Body of pancreas (tissue), 4 donors: ENCODE measurements at regions not wholly inside any gene's neighbourhood (a gene's known extent, or its start where the extent isn't known, plus 50 kb on each side); places are given as distances from the start of the nearest gene placed in this dataset.

ENCODE experiments used
- ATAC-seq: fragments of 150-250 bp; one replicate; pipeline ENCODE4 v1.9.1; 2016
- DNase-seq, 4 donors: peaks; one replicate each; pipeline ENCODE4 v3.0.0-alpha.2; 2019
- H3K27ac ChIP-seq, 4 donors: fragments of 200-600 bp; sonication (generic); 1 replicate in 3 of 4; 2 replicates in 1 of 4; pipeline versions ENCODE4 v1.5.1 to v1.6.1; 2016 to 2019; ENCODE audit warnings: mild to moderate bottlenecking in 1 of 4, mixed read lengths in 1 of 4, moderate library complexity in 1 of 4
- H3K27me3 ChIP-seq, 2 donors: fragments of 200-600 bp; sonication (generic); one replicate each; pipeline ENCODE4 v1.6.0; 2016; ENCODE audit warnings: mild to moderate bottlenecking in 1 of 2
- H3K36me3 ChIP-seq, 2 donors: fragments of 200-600 bp; sonication (generic); replicated peaks in 1 of 2; 2 replicates each; pipeline ENCODE4 v1.5.1; 2016; ENCODE audit warnings: low read depth in 2 of 2; ENCODE audit not compliant: insufficient read depth in 1 of 2
- H3K4me1 ChIP-seq: fragments of 200-600 bp; sonication (generic); one replicate; pipeline ENCODE4 v1.6.0; 2016
- H3K4me3 ChIP-seq, 2 donors: fragments of 200-600 bp; sonication (generic); 1 replicate in 1 of 2; 2 replicates in 1 of 2; pipeline ENCODE4 v1.5.1; 2016 to 2019
- H3K9me3 ChIP-seq, 3 donors: fragments of 200-600 bp; sonication (generic); 1 replicate in 2 of 3; 2 replicates in 1 of 3; pipeline ENCODE4 v1.5.1; 2016
- POLR2A ChIP-seq, 3 donors: fragments of 450-650 bp; IDR thresholded peaks; one replicate each; pipeline ENCODE4 v1.6.1; 2016; ENCODE audit warnings: antibody characterized with exemption in 3 of 3, mild to moderate bottlenecking in 2 of 3
- WGBS, 2 donors: methylation state at CpG; one replicate each; pipeline ENCODE4 v1.1.5; 2017; 5-methylcytosine and 5-hydroxymethylcytosine counted together
- intact Hi-C: fragments of 100-400 bp; cut with DNase I; formaldehyde crosslinking; loops from one replicate; pipeline ENCODE4 v1.15.1; 2023
- TF ChIP-seq, protein P1 (sequence below), 7 experiments: fragments of 450-650 bp in 4 of 7; fragments of 200-600 bp in 3 of 7; sonication (generic) in 3 of 7; IDR thresholded peaks; one replicate each; pipeline ENCODE4 v1.5.1; 2016 to 2019; ENCODE audit warnings: antibody characterized with exemption in 7 of 7

DNA sequence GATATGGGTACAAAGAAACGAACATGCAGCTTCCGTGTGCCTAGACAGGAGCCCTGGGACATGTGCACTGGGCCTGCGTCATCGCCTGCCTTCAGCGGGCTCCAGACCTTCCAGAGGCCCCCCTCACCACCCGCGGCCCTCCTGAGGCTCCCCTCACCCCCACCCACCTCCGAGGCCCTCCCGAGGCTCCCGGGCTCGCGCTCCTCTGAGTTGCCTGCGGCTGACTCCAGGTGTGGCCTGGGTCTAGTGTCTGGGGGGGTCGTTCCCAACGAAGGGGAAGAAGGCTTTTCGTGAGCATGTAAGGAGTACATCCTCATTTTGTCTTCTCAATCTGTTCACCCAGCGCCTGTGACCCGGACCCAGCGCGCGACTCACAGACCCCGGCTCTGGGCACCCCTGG is 177.3 kb upstream of the ZNF32 start:
- intact Hi-C loops: no loop called here
- Histone ChIP-seq H3K36me3 (no peaks in the 10 kb centered on the region), H3K27me3 (no peaks in the 10 kb centered on the region), H3K27ac (no peak overlapping the region), H3K4me3 (no peak overlapping the region), H3K9me3 (no peaks in the 10 kb centered on the region), H3K4me1 (no peaks in the 10 kb centered on the region)
- no peak for DNase-seq
- 88 to 93% methylated on average over 19 to 20 of the region's 22 CpGs for WGBS, 2 donors
- no peak for TF ChIP-seq POLR2A (IDR thresholded peaks at IDR 0.05)
- TF ChIP-seq, protein P1, sequence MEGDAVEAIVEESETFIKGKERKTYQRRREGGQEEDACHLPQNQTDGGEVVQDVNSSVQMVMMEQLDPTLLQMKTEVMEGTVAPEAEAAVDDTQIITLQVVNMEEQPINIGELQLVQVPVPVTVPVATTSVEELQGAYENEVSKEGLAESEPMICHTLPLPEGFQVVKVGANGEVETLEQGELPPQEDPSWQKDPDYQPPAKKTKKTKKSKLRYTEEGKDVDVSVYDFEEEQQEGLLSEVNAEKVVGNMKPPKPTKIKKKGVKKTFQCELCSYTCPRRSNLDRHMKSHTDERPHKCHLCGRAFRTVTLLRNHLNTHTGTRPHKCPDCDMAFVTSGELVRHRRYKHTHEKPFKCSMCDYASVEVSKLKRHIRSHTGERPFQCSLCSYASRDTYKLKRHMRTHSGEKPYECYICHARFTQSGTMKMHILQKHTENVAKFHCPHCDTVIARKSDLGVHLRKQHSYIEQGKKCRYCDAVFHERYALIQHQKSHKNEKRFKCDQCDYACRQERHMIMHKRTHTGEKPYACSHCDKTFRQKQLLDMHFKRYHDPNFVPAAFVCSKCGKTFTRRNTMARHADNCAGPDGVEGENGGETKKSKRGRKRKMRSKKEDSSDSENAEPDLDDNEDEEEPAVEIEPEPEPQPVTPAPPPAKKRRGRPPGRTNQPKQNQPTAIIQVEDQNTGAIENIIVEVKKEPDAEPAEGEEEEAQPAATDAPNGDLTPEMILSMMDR (IDR thresholded peaks at IDR 0.05): no peak
- no peak for ATAC-seq

DNA sequence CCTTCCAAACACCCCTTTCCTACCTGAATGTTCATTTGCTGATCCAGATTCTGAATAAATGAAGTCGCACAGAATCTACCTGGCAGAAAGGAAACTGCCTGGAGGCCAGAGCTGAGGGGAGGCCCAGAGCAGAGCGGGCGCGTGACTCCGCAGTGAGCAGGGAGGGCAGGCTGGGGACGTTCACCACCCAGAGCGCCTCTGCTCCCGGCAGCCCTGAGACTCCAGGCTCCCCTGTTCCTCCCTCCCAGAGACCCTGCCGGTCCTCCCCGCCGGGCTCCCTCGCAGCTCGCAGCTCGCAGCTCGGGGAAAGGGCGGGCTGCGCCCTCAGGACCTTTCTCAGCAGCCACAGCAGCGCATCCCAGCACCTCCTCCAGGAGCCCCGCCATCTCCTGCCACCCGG is 176.7 kb upstream of the ZNF32 start:
- intact Hi-C loops: no loop called here
- Histone ChIP-seq H3K27me3 (no peaks in the 10 kb centered on the region), H3K4me3 (no peak overlapping the region), H3K4me1 (no peaks in the 10 kb centered on the region), H3K27ac (no peak overlapping the region), H3K36me3 (no peaks in the 10 kb centered on the region), H3K9me3 (no peaks in the 10 kb centered on the region)
- ATAC-seq (no peak), DNase-seq (no peak)
- WGBS, 2 donors: 94 to 95% methylated on average over 20 of the region's 20 CpGs
- TF ChIP-seq POLR2A (IDR thresholded peaks at IDR 0.05): no peak
- TF ChIP-seq, protein P1 (IDR thresholded peaks at IDR 0.05): no peak

DNA sequence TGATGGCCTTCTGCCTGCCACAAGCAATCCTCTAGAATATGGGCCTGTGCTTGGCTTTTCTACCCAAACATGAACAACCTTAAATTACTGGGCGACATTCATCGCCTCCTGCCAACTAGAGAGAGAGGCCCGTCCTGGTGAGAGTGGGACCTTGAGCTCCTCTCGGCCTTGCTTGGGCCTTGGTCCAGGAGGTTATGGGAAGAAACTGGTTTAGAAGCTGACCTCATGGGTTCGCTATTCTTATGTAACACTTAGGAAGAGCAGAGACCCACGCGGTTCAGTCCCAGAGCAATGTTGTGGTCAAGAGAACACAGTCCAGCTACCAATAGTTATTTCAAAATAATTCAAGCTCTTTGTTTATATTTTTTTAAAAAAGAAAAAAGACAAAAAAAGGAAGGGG is 176.3 kb upstream of the ZNF32 start:
- Histone ChIP-seq H3K36me3 (no peaks in the 10 kb centered on the region), H3K27me3 (no peaks in the 10 kb centered on the region), H3K4me1 (no peaks in the 10 kb centered on the region), H3K4me3 (no peak overlapping the region), H3K9me3 (no peaks in the 10 kb centered on the region), H3K27ac (no peak overlapping the region)
- ATAC-seq (peak; percentile 78), DNase-seq (peak; percentile 34 to 75 (median 66))
- TF ChIP-seq, protein P1 (IDR thresholded peaks at IDR 0.05): no peak
- TF ChIP-seq POLR2A (IDR thresholded peaks at IDR 0.05): no peak
- intact Hi-C loops: no loop called here
- WGBS, 2 donors: 67 to 71% methylated on average over 7 of the region's 7 CpGs

DNA sequence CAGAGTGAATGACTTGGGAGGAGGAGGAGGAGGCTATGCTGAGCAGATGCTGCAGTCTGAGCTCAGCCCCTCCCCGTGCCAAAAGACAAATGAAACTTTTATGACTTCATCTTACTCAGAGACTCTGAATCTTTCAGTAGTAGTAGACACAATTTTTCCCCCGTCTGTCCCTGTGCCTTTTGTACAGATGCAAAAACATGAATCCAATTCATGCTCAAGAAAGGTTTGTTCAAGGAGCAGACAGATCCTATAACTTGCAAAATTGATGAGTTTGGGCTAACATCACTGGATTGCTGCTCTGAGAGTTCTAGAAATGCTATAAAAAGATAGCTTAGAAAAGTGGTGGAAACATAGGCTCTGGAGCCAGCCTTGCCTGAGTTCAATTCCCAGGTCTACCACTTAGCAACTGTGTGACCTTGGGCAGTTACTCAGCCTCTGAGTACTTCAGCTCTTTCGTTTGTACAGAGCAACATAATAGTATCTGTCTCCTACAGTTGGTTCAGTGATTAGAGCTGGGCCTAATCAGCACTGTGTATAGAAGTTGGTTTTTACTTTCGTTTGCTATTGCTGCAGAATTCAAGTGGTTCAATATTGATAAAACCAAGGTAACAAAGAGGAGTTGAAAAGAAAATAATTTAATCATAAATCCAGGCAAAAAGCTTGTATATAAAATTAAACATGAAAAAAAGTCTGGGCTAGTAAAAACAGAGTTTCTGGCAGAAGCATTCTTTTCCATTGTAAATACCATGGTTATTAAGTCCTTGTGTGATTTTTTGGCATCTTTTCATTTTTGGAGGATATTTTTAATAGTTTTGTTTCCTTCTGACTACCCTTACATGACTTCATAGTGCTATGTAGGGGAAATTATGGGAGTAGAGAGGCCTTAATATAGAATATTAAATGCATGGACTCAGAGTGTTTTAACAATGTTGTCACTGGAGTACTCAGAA is 174.2 kb upstream of the ZNF32 start:
- TF ChIP-seq, protein P1 (IDR thresholded peaks at IDR 0.05): no peak
- TF ChIP-seq POLR2A (IDR thresholded peaks at IDR 0.05): no peak
- intact Hi-C loops: no loop called here
- WGBS, 2 donors: 50 to 55% methylated on average over 4 of the region's 4 CpGs
- no peak for DNase-seq
- no peak for ATAC-seq
- Histone ChIP-seq H3K4me1 (no peaks in the 10 kb centered on the region), H3K9me3 (no peaks in the 10 kb centered on the region), H3K27ac (no peak overlapping the region), H3K27me3 (no peaks in the 10 kb centered on the region), H3K36me3 (no peaks in the 10 kb centered on the region), H3K4me3 (no peak overlapping the region)

DNA sequence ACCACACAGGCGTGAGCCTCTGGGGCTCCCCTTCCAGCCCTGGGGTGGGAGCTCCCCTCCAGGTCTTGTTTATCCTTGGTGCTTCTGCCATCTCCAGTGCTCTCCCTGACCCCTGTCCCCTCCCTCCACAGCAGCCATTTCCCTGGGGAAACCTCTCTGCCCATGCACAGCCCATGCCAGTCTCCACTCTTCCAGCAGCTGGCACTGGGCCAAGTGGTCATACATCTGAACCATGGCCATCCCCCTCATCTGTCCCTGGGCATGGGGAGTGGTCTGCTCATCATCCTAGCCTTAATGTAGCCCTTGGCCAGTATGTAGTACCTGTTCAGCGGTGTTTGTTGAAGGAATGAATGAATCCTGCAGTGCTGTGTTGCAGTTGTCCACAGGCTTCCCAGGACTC is 172.4 kb upstream of the ZNF32 start:
- no peaks in the 10 kb centered on the region for H3K4me1 ChIP-seq
- H3K36me3 ChIP-seq: no peaks in the 10 kb centered on the region
- no peak for ATAC-seq
- no peaks in the 10 kb centered on the region for H3K9me3 ChIP-seq
- WGBS, 2 donors: 92 to 95% methylated on average over 1 to 2 of the region's 2 CpGs
- TF ChIP-seq, protein P1 (IDR thresholded peaks at IDR 0.05): no peak
- no peak for TF ChIP-seq POLR2A (IDR thresholded peaks at IDR 0.05)
- peak in 1 of 4 donors; percentile 26 for DNase-seq
- intact Hi-C loops: no loop called here
- no peak overlapping the region for H3K4me3 ChIP-seq
- H3K27me3 ChIP-seq: no peaks in the 10 kb centered on the region
- no peak overlapping the region for H3K27ac ChIP-seq
